GM12874 (cell line): ENCODE measurements at regions not wholly inside any gene's neighbourhood (a gene's known extent, or its start where the extent isn't known, plus 50 kb on each side); places are given as distances from the start of the nearest gene placed in this dataset.

Experiments
- CTCF ChIP-seq: IDR thresholded peaks from 2 replicates; pipeline ENCODE4 v1.5.1; 2011; ENCODE audit warnings: low read depth, mild to moderate bottlenecking, control low read depth, low read length, moderate library complexity; ENCODE audit not compliant: insufficient read depth

GRCh38 chr4:130703211-130703935 lies 1607.4 kb downstream of the C4orf33 start:
- TF ChIP-seq CTCF = no peak

- TF ChIP-seq CTCF = no peak
Measured at GRCh38 chr4:130705023-130705422, 1609.1 kb downstream of the C4orf33 start.

- TF ChIP-seq CTCF = no peak
Measured at GRCh38 chr4:130712038-130712437, 1616.1 kb downstream of the C4orf33 start.

GRCh38 chr4:130714006-130714405 lies 1618.1 kb downstream of the C4orf33 start:
- no peak for TF ChIP-seq CTCF

- TF ChIP-seq CTCF = no peak
Measured at GRCh38 chr4:130722361-130722760, 1626.4 kb downstream of the C4orf33 start.

- TF ChIP-seq CTCF = no peak
Measured at GRCh38 chr4:130736436-130737185, 1640.7 kb downstream of the C4orf33 start.

GRCh38 chr4:130738233-130738632 lies 1642.3 kb downstream of the C4orf33 start:
- TF ChIP-seq CTCF = no peak
